ENCODE measurements at regions not wholly inside any gene's neighbourhood (a gene's known extent, or its start where the extent isn't known, plus 50 kb on each side); places are given as distances from the start of the nearest gene placed in this dataset.
A peak's percentile ranks its signal among the peaks of the same experiment; 100 is the strongest.

DNA sequence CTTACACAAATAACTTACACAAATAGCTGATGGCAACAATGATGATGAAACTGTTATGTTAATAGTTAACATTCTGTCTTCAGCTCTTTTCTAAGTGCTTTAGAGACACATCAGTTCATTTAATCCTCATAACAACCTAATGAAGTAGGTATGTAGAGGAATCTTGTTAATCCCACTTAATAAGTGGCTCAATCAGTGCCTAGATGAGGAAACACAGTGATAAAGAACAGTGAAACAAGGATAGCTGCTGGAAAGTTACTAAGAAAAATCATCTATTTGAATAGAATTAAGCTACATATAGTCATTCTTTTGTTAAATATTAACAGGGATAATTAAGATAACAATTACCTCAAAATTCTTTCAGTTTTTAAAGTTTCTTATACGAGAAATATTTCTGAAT, 487.6 kb downstream of the ARL4A start:
- peaks cover 9% of the 10 kb centered on the region for H3K4me1 Mint-ChIP-seq
- no peak for DNase-seq (ENCODE audit: low read depth, low spot score)
- H3K27ac Mint-ChIP-seq (ENCODE audit: unreplicated experiment), result no peak overlapping the region
- TF ChIP-seq, protein P1, sequence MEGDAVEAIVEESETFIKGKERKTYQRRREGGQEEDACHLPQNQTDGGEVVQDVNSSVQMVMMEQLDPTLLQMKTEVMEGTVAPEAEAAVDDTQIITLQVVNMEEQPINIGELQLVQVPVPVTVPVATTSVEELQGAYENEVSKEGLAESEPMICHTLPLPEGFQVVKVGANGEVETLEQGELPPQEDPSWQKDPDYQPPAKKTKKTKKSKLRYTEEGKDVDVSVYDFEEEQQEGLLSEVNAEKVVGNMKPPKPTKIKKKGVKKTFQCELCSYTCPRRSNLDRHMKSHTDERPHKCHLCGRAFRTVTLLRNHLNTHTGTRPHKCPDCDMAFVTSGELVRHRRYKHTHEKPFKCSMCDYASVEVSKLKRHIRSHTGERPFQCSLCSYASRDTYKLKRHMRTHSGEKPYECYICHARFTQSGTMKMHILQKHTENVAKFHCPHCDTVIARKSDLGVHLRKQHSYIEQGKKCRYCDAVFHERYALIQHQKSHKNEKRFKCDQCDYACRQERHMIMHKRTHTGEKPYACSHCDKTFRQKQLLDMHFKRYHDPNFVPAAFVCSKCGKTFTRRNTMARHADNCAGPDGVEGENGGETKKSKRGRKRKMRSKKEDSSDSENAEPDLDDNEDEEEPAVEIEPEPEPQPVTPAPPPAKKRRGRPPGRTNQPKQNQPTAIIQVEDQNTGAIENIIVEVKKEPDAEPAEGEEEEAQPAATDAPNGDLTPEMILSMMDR (conservative IDR thresholded peaks at IDR 0.05), result no peak
- H3K27me3 Mint-ChIP-seq (ENCODE audit: low read depth), result no peaks in the 10 kb centered on the region
- no peaks in the 10 kb centered on the region for H3K36me3 Mint-ChIP-seq (ENCODE audit: low read depth)
- H3K4me3 Mint-ChIP-seq, result no peak overlapping the region
- no peaks in the 10 kb centered on the region for H3K9me3 Mint-ChIP-seq

DNA sequence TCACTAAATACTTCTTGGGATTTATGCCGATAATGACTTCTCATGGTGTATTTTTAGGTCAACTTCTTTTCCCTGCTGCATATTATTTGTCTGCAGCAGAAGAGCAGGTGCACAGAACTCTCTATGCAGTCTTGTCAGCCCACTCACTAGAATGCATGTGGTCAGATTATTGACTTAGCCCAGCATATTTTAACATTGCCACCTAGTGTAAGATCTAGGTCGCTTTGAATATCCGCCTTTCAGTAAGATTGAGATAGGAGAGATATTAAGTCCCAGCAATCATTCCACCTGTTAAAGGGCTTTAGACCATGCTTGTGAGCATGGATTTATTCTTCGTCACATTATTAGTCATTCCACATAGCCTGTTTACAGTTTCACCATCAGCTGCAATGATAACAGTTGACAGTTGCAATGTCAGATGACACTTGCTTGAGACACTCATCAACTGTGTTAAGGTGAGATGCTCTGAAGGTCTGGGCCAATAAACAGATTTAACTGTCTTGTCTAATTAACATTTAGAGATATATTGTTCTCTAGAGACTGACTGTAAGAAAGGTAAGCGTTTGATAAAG, 491.7 kb downstream of the ARL4A start:
- TF ChIP-seq, protein P1 (conservative IDR thresholded peaks at IDR 0.05), result peak; percentile 25
- H3K4me1 Mint-ChIP-seq, result peaks cover 25% of the 10 kb centered on the region
- H3K36me3 Mint-ChIP-seq (ENCODE audit: low read depth), result no peaks in the 10 kb centered on the region
- no peaks in the 10 kb centered on the region for H3K9me3 Mint-ChIP-seq
- no peak overlapping the region for H3K27ac Mint-ChIP-seq (ENCODE audit: unreplicated experiment)
- H3K4me3 Mint-ChIP-seq, result no peak overlapping the region
- no peaks in the 10 kb centered on the region for H3K27me3 Mint-ChIP-seq (ENCODE audit: low read depth)
- DNase-seq (ENCODE audit: low read depth, low spot score), result no peak

DNA sequence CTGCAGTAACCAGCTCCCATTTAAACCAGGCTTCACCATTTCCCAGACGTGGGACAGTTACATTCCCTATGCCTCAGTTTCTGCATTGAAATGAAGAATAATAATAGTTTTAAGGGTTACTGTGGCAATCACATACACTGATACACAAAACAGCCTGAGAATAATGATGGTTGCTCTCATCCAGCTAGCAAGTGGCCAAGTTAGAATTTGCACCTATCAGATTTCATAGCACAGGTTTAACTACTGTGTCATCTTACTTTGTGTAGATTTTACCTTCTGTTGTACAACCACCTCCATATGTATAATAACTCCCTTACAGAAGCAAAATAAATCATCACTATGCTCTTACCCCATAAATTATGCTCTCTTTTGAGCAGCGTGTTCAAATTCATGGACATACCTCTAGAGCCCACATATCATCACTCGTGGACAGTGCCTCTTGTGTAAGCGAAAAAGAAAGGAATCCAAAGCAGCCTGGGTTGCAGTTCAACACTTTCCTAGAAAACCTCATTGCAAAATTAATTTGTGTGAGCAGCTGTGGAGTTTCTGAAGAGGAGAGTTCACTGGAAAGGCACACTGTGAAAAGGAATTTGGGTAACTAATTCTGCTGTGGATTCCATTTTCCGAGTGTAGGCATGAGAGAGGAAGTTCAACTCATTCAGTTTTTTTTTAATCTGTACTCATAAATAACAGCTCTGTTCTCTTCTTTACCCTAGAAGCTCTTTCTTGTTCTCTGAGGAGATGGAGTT, 492.5 kb downstream of the ARL4A start:
- H3K9me3 Mint-ChIP-seq, result peaks cover 2% of the 10 kb centered on the region
- peak overlapping the region; percentile 29 for H3K27ac Mint-ChIP-seq (ENCODE audit: unreplicated experiment)
- H3K27me3 Mint-ChIP-seq (ENCODE audit: low read depth), result no peaks in the 10 kb centered on the region
- no peak overlapping the region for H3K4me3 Mint-ChIP-seq
- no peak for DNase-seq (ENCODE audit: low read depth, low spot score)
- TF ChIP-seq, protein P1 (conservative IDR thresholded peaks at IDR 0.05), result no peak
- H3K36me3 Mint-ChIP-seq (ENCODE audit: low read depth), result no peaks in the 10 kb centered on the region
- peaks cover 25% of the 10 kb centered on the region for H3K4me1 Mint-ChIP-seq

DNA sequence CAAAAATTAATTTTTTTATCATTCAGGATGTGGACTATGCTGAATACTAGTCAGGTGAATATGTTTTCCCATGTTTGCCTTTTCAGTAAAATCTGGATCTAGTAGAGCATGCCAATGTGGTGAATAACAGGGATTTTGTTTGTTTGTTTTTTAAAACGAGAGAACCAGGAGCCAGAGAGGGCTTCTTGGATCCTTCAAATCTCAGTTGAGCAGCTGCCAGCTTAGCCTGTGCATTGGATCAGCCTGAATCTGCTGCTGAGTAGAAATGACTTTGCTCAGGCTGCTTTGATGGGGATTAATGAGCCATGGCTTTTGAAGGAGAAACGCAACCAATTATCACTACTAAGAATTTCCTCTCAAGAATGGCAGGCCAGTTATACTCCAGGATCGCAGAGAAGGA, 493.8 kb downstream of the ARL4A start:
- Mint-ChIP-seq H3K9me3 (peaks cover 2% of the 10 kb centered on the region), H3K4me1 (peaks cover 25% of the 10 kb centered on the region), H3K27me3 (ENCODE audit: low read depth) (no peaks in the 10 kb centered on the region), H3K27ac (ENCODE audit: unreplicated experiment) (peak overlapping the region; percentile 2), H3K4me3 (no peak overlapping the region), H3K36me3 (ENCODE audit: low read depth) (no peaks in the 10 kb centered on the region)
- TF ChIP-seq, protein P1 (conservative IDR thresholded peaks at IDR 0.05), result no peak
- DNase-seq (ENCODE audit: low read depth, low spot score), result no peak

DNA sequence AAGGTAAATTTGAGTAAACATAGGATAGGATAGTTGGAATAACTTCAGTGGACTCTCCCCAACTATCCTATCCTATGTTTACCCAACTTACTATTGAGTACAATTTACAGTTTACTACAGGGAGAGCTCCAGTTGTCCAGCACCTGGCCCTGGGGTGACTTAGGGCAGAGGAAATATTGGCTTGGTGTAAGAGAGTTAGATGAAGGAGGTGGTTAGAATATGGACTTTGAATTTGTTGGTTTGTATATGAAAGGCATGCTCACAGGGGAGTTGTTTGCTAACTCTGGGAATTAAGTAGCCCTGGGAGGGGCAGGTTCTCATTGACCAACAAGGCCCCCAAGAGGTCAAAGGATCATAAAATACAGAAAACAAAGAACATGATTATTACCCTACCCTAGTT, 497.7 kb downstream of the ARL4A start:
- H3K4me1 Mint-ChIP-seq, result peaks cover 15% of the 10 kb centered on the region
- no peaks in the 10 kb centered on the region for H3K27me3 Mint-ChIP-seq (ENCODE audit: low read depth)
- H3K27ac Mint-ChIP-seq (ENCODE audit: unreplicated experiment), result no peak overlapping the region
- H3K4me3 Mint-ChIP-seq, result no peak overlapping the region
- TF ChIP-seq, protein P1 (conservative IDR thresholded peaks at IDR 0.05), result no peak
- DNase-seq (ENCODE audit: low read depth, low spot score), result no peak
- no peaks in the 10 kb centered on the region for H3K36me3 Mint-ChIP-seq (ENCODE audit: low read depth)
- peaks cover 2% of the 10 kb centered on the region for H3K9me3 Mint-ChIP-seq
